ENCODE measurements at regions not wholly inside any gene's neighbourhood (a gene's known extent, or its start where the extent isn't known, plus 50 kb on each side); places are given as distances from the start of the nearest gene placed in this dataset.

DNA sequence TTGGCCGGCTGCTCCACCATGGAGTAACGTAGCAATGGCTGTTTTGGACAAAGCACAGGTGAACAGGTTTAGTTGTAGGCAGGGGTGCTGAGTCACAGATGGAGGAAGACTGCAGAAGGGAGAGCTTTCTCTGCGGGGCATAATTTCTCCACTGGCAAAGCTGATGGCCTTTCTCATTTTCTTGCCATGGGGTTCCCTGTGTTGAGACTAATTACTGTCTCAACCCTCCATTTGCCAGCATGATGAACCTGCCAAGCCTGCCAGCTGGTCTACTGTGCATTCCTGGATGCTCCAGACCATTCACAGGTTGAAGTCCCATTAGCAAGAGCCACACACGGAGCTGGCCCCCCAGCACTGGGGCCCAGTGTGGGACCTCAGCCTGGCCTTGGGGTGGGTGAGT lies 202.4 kb downstream of the BARX2 start:
- TF ChIP-seq, protein P1, sequence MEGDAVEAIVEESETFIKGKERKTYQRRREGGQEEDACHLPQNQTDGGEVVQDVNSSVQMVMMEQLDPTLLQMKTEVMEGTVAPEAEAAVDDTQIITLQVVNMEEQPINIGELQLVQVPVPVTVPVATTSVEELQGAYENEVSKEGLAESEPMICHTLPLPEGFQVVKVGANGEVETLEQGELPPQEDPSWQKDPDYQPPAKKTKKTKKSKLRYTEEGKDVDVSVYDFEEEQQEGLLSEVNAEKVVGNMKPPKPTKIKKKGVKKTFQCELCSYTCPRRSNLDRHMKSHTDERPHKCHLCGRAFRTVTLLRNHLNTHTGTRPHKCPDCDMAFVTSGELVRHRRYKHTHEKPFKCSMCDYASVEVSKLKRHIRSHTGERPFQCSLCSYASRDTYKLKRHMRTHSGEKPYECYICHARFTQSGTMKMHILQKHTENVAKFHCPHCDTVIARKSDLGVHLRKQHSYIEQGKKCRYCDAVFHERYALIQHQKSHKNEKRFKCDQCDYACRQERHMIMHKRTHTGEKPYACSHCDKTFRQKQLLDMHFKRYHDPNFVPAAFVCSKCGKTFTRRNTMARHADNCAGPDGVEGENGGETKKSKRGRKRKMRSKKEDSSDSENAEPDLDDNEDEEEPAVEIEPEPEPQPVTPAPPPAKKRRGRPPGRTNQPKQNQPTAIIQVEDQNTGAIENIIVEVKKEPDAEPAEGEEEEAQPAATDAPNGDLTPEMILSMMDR (IDR thresholded peaks at IDR 0.05): no peak
- TF ChIP-seq POLR2A (IDR thresholded peaks at IDR 0.05) (no peak), POLR2AphosphoS5 (IDR thresholded peaks at IDR 0.05) (no peak), EP300 (IDR thresholded peaks at IDR 0.05) (no peak)
